Esophagus squamous epithelium (tissue), 4 donors: ENCODE measurements at regions not wholly inside any gene's neighbourhood (a gene's known extent, or its start where the extent isn't known, plus 50 kb on each side); places are given as distances from the start of the nearest gene placed in this dataset.

ENCODE experiments used
- POLR2A ChIP-seq, 4 donors: fragments of 450-650 bp; IDR thresholded peaks; one replicate each; pipeline ENCODE4 v1.6.1; 2017; ENCODE audit warnings: antibody characterized with exemption in 4 of 4, mild to moderate bottlenecking in 4 of 4, moderate library complexity in 3 of 4
- TF ChIP-seq, protein P1 (sequence below), 6 experiments: fragments of 450-650 bp in 4 of 6; fragments of 200-600 bp in 2 of 6; sonication (generic) in 2 of 6; IDR thresholded peaks; one replicate each; pipeline ENCODE4 v1.5.1; 2016 to 2019; ENCODE audit warnings: antibody characterized with exemption in 6 of 6, mild to moderate bottlenecking in 4 of 6, moderate library complexity in 4 of 6

DNA sequence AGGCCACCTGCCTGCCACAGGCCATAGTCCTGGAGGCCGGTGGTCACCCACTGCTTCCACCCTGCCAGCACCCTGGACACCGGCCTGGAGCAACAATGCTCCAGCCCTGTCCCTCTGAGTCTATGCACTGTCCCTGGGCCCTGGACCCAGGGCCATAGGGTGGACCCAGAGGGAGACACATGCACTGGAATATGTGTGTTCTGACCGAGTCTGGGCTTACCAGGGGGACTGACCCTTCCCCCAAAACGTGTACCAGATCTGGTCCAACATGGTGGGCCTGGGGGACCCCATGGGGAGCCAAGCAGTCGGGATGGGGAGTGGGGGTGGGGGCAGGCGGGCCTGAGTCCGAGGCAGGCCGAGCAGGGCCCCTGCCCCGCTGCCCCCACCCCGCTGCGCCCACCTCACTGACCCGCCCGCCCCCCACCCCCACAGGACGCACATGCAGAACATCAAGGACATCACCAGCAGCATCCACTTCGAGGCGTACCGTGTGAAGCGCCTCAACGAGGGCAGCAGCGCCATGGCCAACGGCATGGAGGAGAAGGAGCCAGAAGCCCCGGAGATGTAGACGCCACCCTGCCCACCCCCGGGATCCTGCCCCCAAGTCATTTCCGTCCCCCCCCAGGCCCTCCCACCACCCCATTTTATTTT is 357.4 kb downstream of the SEC14L1 start:
- TF ChIP-seq, protein P1, sequence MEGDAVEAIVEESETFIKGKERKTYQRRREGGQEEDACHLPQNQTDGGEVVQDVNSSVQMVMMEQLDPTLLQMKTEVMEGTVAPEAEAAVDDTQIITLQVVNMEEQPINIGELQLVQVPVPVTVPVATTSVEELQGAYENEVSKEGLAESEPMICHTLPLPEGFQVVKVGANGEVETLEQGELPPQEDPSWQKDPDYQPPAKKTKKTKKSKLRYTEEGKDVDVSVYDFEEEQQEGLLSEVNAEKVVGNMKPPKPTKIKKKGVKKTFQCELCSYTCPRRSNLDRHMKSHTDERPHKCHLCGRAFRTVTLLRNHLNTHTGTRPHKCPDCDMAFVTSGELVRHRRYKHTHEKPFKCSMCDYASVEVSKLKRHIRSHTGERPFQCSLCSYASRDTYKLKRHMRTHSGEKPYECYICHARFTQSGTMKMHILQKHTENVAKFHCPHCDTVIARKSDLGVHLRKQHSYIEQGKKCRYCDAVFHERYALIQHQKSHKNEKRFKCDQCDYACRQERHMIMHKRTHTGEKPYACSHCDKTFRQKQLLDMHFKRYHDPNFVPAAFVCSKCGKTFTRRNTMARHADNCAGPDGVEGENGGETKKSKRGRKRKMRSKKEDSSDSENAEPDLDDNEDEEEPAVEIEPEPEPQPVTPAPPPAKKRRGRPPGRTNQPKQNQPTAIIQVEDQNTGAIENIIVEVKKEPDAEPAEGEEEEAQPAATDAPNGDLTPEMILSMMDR (IDR thresholded peaks at IDR 0.05): no peak
- no peak for TF ChIP-seq POLR2A (IDR thresholded peaks at IDR 0.05)
